K562 (cell line): ENCODE measurements at regions not wholly inside any gene's neighbourhood (a gene's known extent, or its start where the extent isn't known, plus 50 kb on each side); places are given as distances from the start of the nearest gene placed in this dataset.

Experiments
- ATAC-seq: fragments of 200-7000 bp; cut with Tn5 transposase; 3 replicates; pipeline ENCODE4 v1.9.1; 2020; ENCODE audit warnings: moderate library complexity
- BruUV-seq: library from RNA; stranded (reverse); fragments of 400-500 nt; replicated peaks from 2 replicates; lab custom pipeline; 2021; lab: Mats Ljungman, UMichigan
- CTCF ChIA-PET: fragments of 300-600 bp; formaldehyde crosslinking; extraction: SDS; loops from one replicate; lab custom pipeline; 2021; ENCODE audit warnings: low intra/inter-chr PET ratio; lab: Yijun Ruan, JAX
- POLR2A ChIA-PET: fragments of 300-600, 350-650 bp; sonication (Branson Sonifier 250); formaldehyde crosslinking; extraction: SDS; loops from one replicate; lab custom pipeline; 2021; ENCODE audit warnings: antibody characterized with exemption, inconsistent platforms; lab: Yijun Ruan, JAX
- DNase-seq, 4 experiments: peaks; one replicate each; pipeline versions ENCODE4 v3.0.0 to v3.0.0-alpha.2; 2011 to 2018; ENCODE audit warnings: low spot score in 3 of 4, mixed read lengths in 3 of 4; ENCODE audit errors: extremely low read depth in 1 of 4
- FAIRE-seq: peaks from 2 replicates; lab custom pipeline; 2011; peaks lifted over from hg19 to GRCh38; lab: Jason Lieb, UNC
- H2AFZ ChIP-seq: 2 replicates; pipeline ENCODE4 v1.6.0; 2011; ENCODE audit warnings: low read depth, low read length, control low read depth, inconsistent platforms
- H3K27ac ChIP-seq: fragments of 200-600 bp; 3 replicates; pipeline ENCODE4 v1.8.0; 2011; ENCODE audit warnings: low read depth, mild to moderate bottlenecking, control low read depth, inconsistent platforms, low read length, moderate library complexity, mixed read lengths; ENCODE audit errors: extremely low read depth
- H3K27me3 ChIP-seq, 2 experiments: fragments of 300-600 bp in 1 of 2; 2 replicates in 1 of 2; 3 replicates in 1 of 2; pipeline versions ENCODE4 v1.6.0 to v1.8.0; 2011; ENCODE audit warnings: inconsistent platforms in 2 of 2, low read length in 2 of 2, mild to moderate bottlenecking in 1 of 2, mixed read lengths in 1 of 2, moderate library complexity in 1 of 2; ENCODE audit not compliant: control insufficient read depth in 2 of 2, insufficient read depth in 2 of 2
- H3K36me3 ChIP-seq: fragments of 300-600 bp; 3 replicates; pipeline ENCODE4 v1.8.0; 2011; ENCODE audit warnings: mild to moderate bottlenecking, low read length, inconsistent platforms; ENCODE audit not compliant: control insufficient read depth, insufficient read depth
- H3K4me1 ChIP-seq, 2 experiments: fragments of 200-600 bp in 1 of 2; replicated peaks in 1 of 2; 2 replicates in 1 of 2; 3 replicates in 1 of 2; pipeline versions ENCODE4 v1.5.1 to v1.8.0; 2011; ENCODE audit warnings: inconsistent platforms in 2 of 2, low read length in 2 of 2, mild to moderate bottlenecking in 1 of 2, mixed read lengths in 1 of 2, moderate library complexity in 1 of 2; ENCODE audit not compliant: control insufficient read depth in 2 of 2, insufficient read depth in 2 of 2
- H3K4me2 ChIP-seq: 2 replicates; pipeline ENCODE4 v1.6.1; 2011; ENCODE audit warnings: low read length, control low read depth, inconsistent platforms, mixed read lengths; ENCODE audit not compliant: insufficient read depth
- H3K4me3 ChIP-seq: fragments of 200-600 bp; sonication (generic), shearing (Covaris generic); 2 replicates; pipeline ENCODE4 v1.5.1; 2016; ENCODE audit warnings: control low read depth, inconsistent platforms
- H3K79me2 ChIP-seq: fragments of 200-600 bp; 3 replicates; pipeline ENCODE4 v1.8.0; 2011; ENCODE audit warnings: low read length, inconsistent platforms; ENCODE audit not compliant: control insufficient read depth, insufficient read depth
- H3K9ac ChIP-seq, 2 experiments: 2 replicates each; pipeline versions ENCODE4 v1.6.0 to v1.6.1; 2011; ENCODE audit warnings: low read depth in 2 of 2, low read length in 2 of 2, control low read depth in 1 of 2, inconsistent platforms in 1 of 2, mild to moderate bottlenecking in 1 of 2, mixed read lengths in 1 of 2; ENCODE audit not compliant: insufficient read depth in 1 of 2
- H3K9me1 ChIP-seq: one replicate; pipeline ENCODE4 v1.6.0; 2011; ENCODE audit warnings: inconsistent platforms, mild to moderate bottlenecking, low read length, moderate library complexity; ENCODE audit not compliant: control insufficient read depth, insufficient read depth
- H3K9me3 ChIP-seq: replicated peaks from 2 replicates; pipeline ENCODE4 v1.5.1; 2011; ENCODE audit warnings: low read depth, low read length, inconsistent platforms; ENCODE audit not compliant: control insufficient read depth, insufficient read depth
- H4K20me1 ChIP-seq: replicated peaks from 2 replicates; pipeline ENCODE4 v1.6.1; 2011; ENCODE audit warnings: low read length, inconsistent platforms, mixed read lengths; ENCODE audit not compliant: control insufficient read depth, insufficient read depth
- CSDE1 ChIP-seq, 2 experiments: fragments of 450-650 bp; IDR thresholded peaks; 2 replicates each; pipeline ENCODE4 v1.6.1; 2016; ENCODE audit warnings: mild to moderate bottlenecking in 1 of 2
- HBP1 ChIP-seq: fragments of 450-650 bp; formaldehyde crosslinking; IDR thresholded peaks from 2 replicates; pipeline ENCODE4 v1.4.0; 2022; ENCODE audit warnings: missing genetic modification characterization
- ILK ChIP-seq: fragments of 450-650 bp; IDR thresholded peaks from 2 replicates; pipeline ENCODE4 v1.6.1; 2016; ENCODE audit warnings: missing genetic modification characterization, low read depth, mild to moderate bottlenecking, missing compliant biosample characterization, moderate library complexity, borderline replicate concordance
- PHB2 ChIP-seq: fragments of 450-650 bp; IDR thresholded peaks from 2 replicates; pipeline ENCODE4 v1.6.1; 2017; ENCODE audit warnings: low read depth
- PHF21A ChIP-seq: fragments of 450-650 bp; IDR thresholded peaks from 2 replicates; pipeline ENCODE4 v1.6.1; 2017; ENCODE audit warnings: low read depth, borderline replicate concordance
- RBM25 ChIP-seq: fragments of 200-400 bp; formaldehyde crosslinking; IDR thresholded peaks from 2 replicates; pipeline ENCODE4 v1.6.1; 2018; ENCODE audit warnings: low read length, low read depth, moderate library complexity; ENCODE audit not compliant: severe bottlenecking
- USF1 ChIP-seq: sonication (generic); formaldehyde crosslinking; IDR thresholded peaks from 2 replicates; pipeline ENCODE4 v1.9.0; 2022; ENCODE audit warnings: mild to moderate bottlenecking, missing genetic modification reagents
- ZBTB12 ChIP-seq: fragments of 250-450 bp; sonication (Bioruptor Pico); IDR thresholded peaks from 2 replicates; pipeline ENCODE4 v1.4.0; 2020
- ZFP36 ChIP-seq: fragments of 150-350 bp; IDR thresholded peaks from 2 replicates; pipeline ENCODE4 v1.6.1; 2018; ENCODE audit warnings: low read length, low read depth; ENCODE audit not compliant: partially characterized antibody
- ZKSCAN3 ChIP-seq: fragments of 250-450 bp; sonication (Bioruptor Pico); IDR thresholded peaks from 2 replicates; pipeline ENCODE4 v1.4.0; 2020
- ZNF121 ChIP-seq: sonication (generic); formaldehyde crosslinking; conservative IDR thresholded peaks from 2 replicates; pipeline ENCODE4 v1.8.0; 2022; ENCODE audit warnings: missing genetic modification reagents
- ZNF445 ChIP-seq: fragments of 250-450 bp; sonication (Bioruptor Pico); IDR thresholded peaks from 2 replicates; pipeline ENCODE4 v1.4.0; 2020; ENCODE audit warnings: low read depth, mild to moderate bottlenecking, moderate library complexity
- WGBS: fragments of 100-300 bp; shearing (Covaris generic); methylation state at CpG from one replicate; pipeline ENCODE4 v1.1.6; 2016; ENCODE audit warnings: low coverage, mixed read lengths; ENCODE audit not compliant: insufficient coverage; ENCODE audit errors: missing lambda C conversion rate; 5-methylcytosine and 5-hydroxymethylcytosine counted together
- in situ Hi-C: fragments of 300-500 bp; cut with MboI; formaldehyde crosslinking; loops from 4 replicates; pipeline ENCODE4 v1.15.0; 2018; ENCODE audit warnings: inconsistent platforms, mixed read lengths
- intact Hi-C: fragments of 100-400 bp; cut with micrococcal nuclease; formaldehyde crosslinking; loops from 2 replicates; pipeline ENCODE4 v1.14.2; 2022
- TF ChIP-seq, protein P1 (sequence below), 2 experiments: IDR thresholded peaks; 2 replicates each; pipeline ENCODE4 v1.6.1; 2011; ENCODE audit warnings: borderline replicate concordance in 1 of 2, control low read depth in 1 of 2, low read depth in 1 of 2, low read length in 1 of 2, mild to moderate bottlenecking in 1 of 2, mixed read lengths in 1 of 2, moderate library complexity in 1 of 2; ENCODE audit not compliant: insufficient read depth in 1 of 2, insufficient read length in 1 of 2, poor library complexity in 1 of 2, severe bottlenecking in 1 of 2; ENCODE audit errors: extremely low read depth in 1 of 2
- TF ChIP-seq, protein P2 (sequence below): fragments of 450-650 bp; IDR thresholded peaks from 2 replicates; pipeline ENCODE4 v1.6.1; 2016; ENCODE audit warnings: missing biosample characterization, missing genetic modification characterization

DNA sequence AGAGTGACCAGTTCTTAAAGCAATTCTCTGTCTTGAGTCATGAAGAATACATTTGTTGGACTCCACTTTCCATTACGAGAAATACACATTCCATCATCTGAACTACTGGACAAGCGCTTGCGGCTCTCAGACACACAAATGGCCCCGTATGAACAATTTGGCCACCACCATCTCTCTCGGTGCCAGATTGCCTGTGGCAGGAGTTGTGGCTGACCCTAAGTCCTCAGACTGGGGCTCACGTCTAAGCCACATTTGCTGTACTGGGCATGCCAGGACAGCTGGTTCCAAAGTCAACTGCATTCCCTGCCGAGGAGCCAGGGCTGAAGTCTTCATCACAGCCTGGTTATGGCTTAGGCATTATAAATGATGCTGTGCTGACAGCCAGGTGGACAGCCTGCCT is 227.5 kb downstream of the MIAT start (continued):
- TF ChIP-seq, protein P1, sequence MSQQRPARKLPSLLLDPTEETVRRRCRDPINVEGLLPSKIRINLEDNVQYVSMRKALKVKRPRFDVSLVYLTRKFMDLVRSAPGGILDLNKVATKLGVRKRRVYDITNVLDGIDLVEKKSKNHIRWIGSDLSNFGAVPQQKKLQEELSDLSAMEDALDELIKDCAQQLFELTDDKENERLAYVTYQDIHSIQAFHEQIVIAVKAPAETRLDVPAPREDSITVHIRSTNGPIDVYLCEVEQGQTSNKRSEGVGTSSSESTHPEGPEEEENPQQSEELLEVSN (IDR thresholded peaks at IDR 0.05; ENCODE audit: borderline replicate concordance in 1 of 2, extremely low read depth in 1 of 2, insufficient read depth in 1 of 2, insufficient read length in 1 of 2, low read depth in 1 of 2, low read length in 1 of 2, poor library complexity in 1 of 2, severe bottlenecking in 1 of 2), result no peak
- TF ChIP-seq, all 486 proteins: peak for 0

DNA sequence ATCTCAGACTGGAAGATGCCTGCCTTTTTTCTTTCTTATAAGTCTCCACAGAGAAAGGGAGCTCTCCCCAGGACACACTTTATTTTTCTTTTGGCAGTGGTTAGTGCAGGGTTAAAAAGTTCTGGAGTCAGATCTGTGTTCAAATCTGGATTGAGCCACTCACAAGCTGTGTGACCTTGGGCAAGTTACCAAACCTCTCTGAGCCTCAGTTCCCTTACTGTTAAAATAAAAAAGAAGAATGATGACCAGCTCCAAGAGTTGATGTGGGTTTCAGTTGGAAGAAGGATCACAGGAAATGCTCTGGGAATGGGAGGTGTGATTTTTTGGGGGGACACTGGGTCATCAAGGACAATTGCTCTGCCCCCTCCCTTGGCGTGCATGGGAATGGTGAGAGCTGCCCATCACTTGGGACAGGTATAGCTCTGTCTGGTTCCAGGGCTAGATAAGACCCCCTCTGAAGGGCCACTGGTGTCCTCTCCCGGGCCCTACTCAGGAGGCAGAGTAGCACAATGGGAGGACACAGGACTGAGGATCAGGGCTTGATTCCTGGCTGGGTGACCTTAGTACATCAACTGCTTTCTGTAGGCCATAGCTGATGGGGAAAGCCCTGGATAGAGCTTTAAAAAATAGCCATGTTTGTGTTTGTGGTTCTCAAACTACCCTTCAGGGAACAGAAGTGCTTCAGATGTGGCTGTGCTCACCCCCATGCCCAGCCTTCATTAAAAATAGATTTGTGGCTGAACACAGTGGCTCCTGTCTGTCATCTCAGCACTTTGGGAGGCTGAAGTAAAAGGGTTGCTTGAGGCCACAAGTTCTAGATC is 228.3 kb downstream of the MIAT start:
- no peaks in the 10 kb centered on the region for H3K9me3 ChIP-seq
- no peak overlapping the region for H3K4me2 ChIP-seq
- FAIRE-seq (no peak), ATAC-seq (no peak), DNase-seq (no peak)
- in situ Hi-C loops (no loop called here), intact Hi-C loops (no loop called here)
- no peaks in the 10 kb centered on the region for H3K4me1 ChIP-seq
- no peaks in the 10 kb centered on the region for H3K79me2 ChIP-seq
- no peaks in the 10 kb centered on the region for H4K20me1 ChIP-seq
- ChIA-PET POLR2A (interaction anchor here (0.8 kb wide), 1 partner anchor 316 kb away, joined by 4 read pairs; no protein-coding TSS in a partner anchor), CTCF (no interaction called here)
- H3K27ac ChIP-seq, result no peak overlapping the region
- no peaks in the 10 kb centered on the region for H3K9me1 ChIP-seq
- no peaks in the 10 kb centered on the region; a peak in 1 of 5 replicates for H3K27me3 ChIP-seq
- H3K9ac ChIP-seq, result no peak overlapping the region
- H2AFZ ChIP-seq, result no peak overlapping the region
- WGBS, result 0% methylated on average over 1 of the region's 2 CpGs
- H3K4me3 ChIP-seq, result no peak overlapping the region
- TF ChIP-seq PHF21A (no peak), ILK (tag) (no peak), RBM25 (peak; percentile 80), ZBTB12 (CRISPR knock-in tag) (no peak), ZNF121 (no peak), ZFP36 (peak; percentile 46), PHB2 (no peak), USF1 (no peak), CSDE1 (IDR thresholded peaks at IDR 0.05) (no peak), ZKSCAN3 (CRISPR knock-in tag) (no peak), HBP1 (CRISPR knock-in tag) (no peak), ZNF445 (no peak)
- TF ChIP-seq, protein P2, sequence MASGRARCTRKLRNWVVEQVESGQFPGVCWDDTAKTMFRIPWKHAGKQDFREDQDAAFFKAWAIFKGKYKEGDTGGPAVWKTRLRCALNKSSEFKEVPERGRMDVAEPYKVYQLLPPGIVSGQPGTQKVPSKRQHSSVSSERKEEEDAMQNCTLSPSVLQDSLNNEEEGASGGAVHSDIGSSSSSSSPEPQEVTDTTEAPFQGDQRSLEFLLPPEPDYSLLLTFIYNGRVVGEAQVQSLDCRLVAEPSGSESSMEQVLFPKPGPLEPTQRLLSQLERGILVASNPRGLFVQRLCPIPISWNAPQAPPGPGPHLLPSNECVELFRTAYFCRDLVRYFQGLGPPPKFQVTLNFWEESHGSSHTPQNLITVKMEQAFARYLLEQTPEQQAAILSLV (tag), result no peak
- TF ChIP-seq, all 486 proteins: peak for 2
- no peaks in the 10 kb centered on the region for H3K36me3 ChIP-seq
- no TSS peak for BruUV-seq
